Karpas-422 (cell line): ENCODE measurements at regions not wholly inside any gene's neighbourhood (a gene's known extent, or its start where the extent isn't known, plus 50 kb on each side); places are given as distances from the start of the nearest gene placed in this dataset.
"Not testable (repeated sequence)": the region's sequence is repeated elsewhere in the genome, so short reads cannot be mapped to it uniquely, and the experiment has no call there.

ENCODE experiments used
- DNase-seq: peaks from one replicate; pipeline ENCODE4 v3.0.0-alpha.2; 2015
- H2AFZ ChIP-seq: fragments of 200-600 bp; sonication (generic); 2 replicates; pipeline ENCODE4 v1.6.1; 2014; ENCODE audit warnings: antibody characterized with exemption, low read length, mixed read lengths
- H3K27ac ChIP-seq: fragments of 200-600 bp; sonication (generic); 2 replicates; pipeline ENCODE4 v1.5.1; 2014; ENCODE audit warnings: mild to moderate bottlenecking, low read length, moderate library complexity
- H3K27me3 ChIP-seq: fragments of 200-600 bp; sonication (generic); 2 replicates; pipeline ENCODE4 v1.6.1; 2014; ENCODE audit warnings: low read length, mixed read lengths
- H3K36me3 ChIP-seq: fragments of 200-600 bp; sonication (generic); 2 replicates; pipeline ENCODE4 v1.6.1; 2014; ENCODE audit warnings: low read length, mixed read lengths; ENCODE audit not compliant: insufficient read depth
- H3K4me1 ChIP-seq: fragments of 200-600 bp; sonication (generic); 2 replicates; pipeline ENCODE4 v1.6.1; 2014; ENCODE audit warnings: mild to moderate bottlenecking, low read length, mixed read lengths
- H3K4me2 ChIP-seq: fragments of 200-600 bp; sonication (generic); 2 replicates; pipeline ENCODE4 v1.6.1; 2014; ENCODE audit warnings: low read length, low read depth, mild to moderate bottlenecking; ENCODE audit not compliant: poor library complexity, severe bottlenecking
- H3K4me3 ChIP-seq: fragments of 200-600 bp; sonication (generic); 2 replicates; pipeline ENCODE4 v1.5.1; 2014; ENCODE audit warnings: mild to moderate bottlenecking, antibody characterized with exemption, low read length, mixed read lengths
- H3K79me2 ChIP-seq: fragments of 200-600 bp; sonication (generic); 2 replicates; pipeline ENCODE4 v1.6.1; 2014; ENCODE audit warnings: mild to moderate bottlenecking, low read length, mixed read lengths
- H3K9ac ChIP-seq: fragments of 200-600 bp; sonication (generic); 2 replicates; pipeline ENCODE4 v1.6.0; 2014; ENCODE audit warnings: low read length
- H3K9me2 ChIP-seq: fragments of 200-600 bp; sonication (generic), shearing (Covaris generic); replicated peaks from 2 replicates; pipeline ENCODE4 v1.6.0; 2014; ENCODE audit warnings: mild to moderate bottlenecking, low read length, moderate library complexity; ENCODE audit not compliant: insufficient read depth
- H3K9me3 ChIP-seq: fragments of 300-700, 200-600 bp; sonication (generic); 2 replicates; pipeline ENCODE4 v1.6.1; 2014; ENCODE audit warnings: low read length, mixed read lengths
- H4K20me1 ChIP-seq: fragments of 200-600 bp; sonication (generic); 2 replicates; pipeline ENCODE4 v1.6.1; 2014; ENCODE audit warnings: mild to moderate bottlenecking, antibody characterized with exemption, low read length, low read depth; ENCODE audit not compliant: insufficient read depth

DNA sequence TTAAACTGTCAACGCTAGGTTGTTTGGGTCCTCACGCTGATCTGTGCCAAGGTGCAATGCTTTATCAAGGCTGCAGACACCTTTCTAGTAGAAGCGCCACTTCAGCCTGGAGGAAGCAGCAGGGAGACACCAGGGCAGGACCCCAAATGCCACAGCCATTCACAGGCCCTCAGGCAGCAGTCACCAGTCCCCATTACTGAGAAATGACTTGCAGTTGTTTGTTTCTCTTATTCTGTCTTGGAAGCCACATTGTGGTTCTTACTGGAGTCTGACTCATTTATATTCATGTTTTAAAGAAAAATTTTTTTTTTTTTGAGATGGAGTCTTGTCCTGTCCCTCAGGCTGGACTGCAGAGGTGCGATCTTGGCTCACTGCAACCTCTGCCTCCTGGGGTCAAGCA, 328.9 kb upstream of the ANKRD20A1 start:
- not testable (repeated sequence) for H3K27me3 ChIP-seq, DNase-seq, H3K4me1 ChIP-seq, H2AFZ ChIP-seq, H3K9me3 ChIP-seq, H3K9me2 ChIP-seq, H3K4me2 ChIP-seq, H3K36me3 ChIP-seq, H3K79me2 ChIP-seq, H4K20me1 ChIP-seq, H3K27ac ChIP-seq, H3K4me3 ChIP-seq, H3K9ac ChIP-seq

DNA sequence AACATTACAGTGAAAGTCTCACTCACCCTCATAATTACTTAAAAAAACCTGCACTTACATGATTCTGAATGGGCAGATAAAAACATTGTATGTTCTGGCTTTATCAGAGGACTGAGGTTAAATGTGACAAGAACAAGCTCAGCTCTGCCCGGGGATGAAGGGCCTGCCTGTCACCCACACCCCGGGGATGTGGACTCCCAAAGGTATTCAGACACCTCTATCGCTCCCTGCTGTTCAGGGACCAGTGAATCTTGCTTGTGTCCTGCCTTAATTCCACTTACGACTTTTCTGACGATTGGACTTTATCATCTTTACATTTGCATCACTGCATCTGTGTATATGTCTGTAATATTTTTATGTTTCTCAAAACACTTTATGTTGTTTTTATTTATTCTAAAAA, 341.8 kb upstream of the ANKRD20A1 start:
- H3K9me2 ChIP-seq, H3K9ac ChIP-seq: not testable (repeated sequence)

GRCh38 chr9:67514587-67514986, 344.1 kb upstream of the ANKRD20A1 start:
- not testable (repeated sequence) for H2AFZ ChIP-seq, H3K36me3 ChIP-seq, H3K9ac ChIP-seq, H3K4me3 ChIP-seq, H3K9me3 ChIP-seq, H4K20me1 ChIP-seq, H3K27me3 ChIP-seq, H3K9me2 ChIP-seq, H3K79me2 ChIP-seq, H3K4me2 ChIP-seq, DNase-seq, H3K27ac ChIP-seq, H3K4me1 ChIP-seq

More for the DNA sequence above, 341.8 kb upstream of the ANKRD20A1 start:
- H4K20me1 ChIP-seq, H3K27ac ChIP-seq, DNase-seq, H3K27me3 ChIP-seq, H3K36me3 ChIP-seq, H3K79me2 ChIP-seq, H3K4me3 ChIP-seq, H3K4me1 ChIP-seq, H3K4me2 ChIP-seq, H2AFZ ChIP-seq, H3K9me3 ChIP-seq: not testable (repeated sequence)

GRCh38 chr9:67503728-67504369, 354.9 kb upstream of the ANKRD20A1 start:
- H3K4me3 ChIP-seq, DNase-seq: not testable (repeated sequence)

GRCh38 chr9:67492028-67492427, 366.7 kb upstream of the ANKRD20A1 start:
- not testable (repeated sequence) for H3K27ac ChIP-seq, H3K27me3 ChIP-seq, H3K4me2 ChIP-seq, H3K9ac ChIP-seq, H3K36me3 ChIP-seq, H3K79me2 ChIP-seq, H2AFZ ChIP-seq, H3K4me1 ChIP-seq, H3K9me2 ChIP-seq, H4K20me1 ChIP-seq, H3K4me3 ChIP-seq, H3K9me3 ChIP-seq, DNase-seq

More at GRCh38 chr9:67503728-67504369, 354.9 kb upstream of the ANKRD20A1 start:
- H3K4me1 ChIP-seq, H4K20me1 ChIP-seq, H3K9ac ChIP-seq, H3K9me2 ChIP-seq, H3K79me2 ChIP-seq, H3K27ac ChIP-seq, H3K4me2 ChIP-seq, H3K9me3 ChIP-seq, H2AFZ ChIP-seq, H3K36me3 ChIP-seq, H3K27me3 ChIP-seq: not testable (repeated sequence)

DNA sequence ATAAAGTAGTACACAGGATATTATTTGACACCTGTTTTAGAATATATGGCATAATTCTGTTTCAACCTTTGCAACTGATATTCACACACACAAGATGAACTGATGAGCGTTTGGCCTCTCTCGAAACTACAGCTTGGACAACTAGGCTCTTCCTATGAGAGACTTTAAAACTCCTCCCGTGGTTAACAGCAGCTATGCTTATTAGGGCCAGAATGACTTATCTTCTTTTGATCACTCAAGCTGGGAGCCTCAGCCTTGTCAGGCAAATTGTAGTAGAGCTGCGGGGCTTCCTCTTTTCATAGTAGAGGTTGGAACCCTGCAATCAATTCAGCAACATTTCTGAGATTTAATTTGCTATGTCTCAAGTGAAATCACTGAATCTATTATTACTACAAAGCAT, 381.3 kb upstream of the ANKRD20A1 start:
- not testable (repeated sequence) for DNase-seq, H3K9ac ChIP-seq, H3K79me2 ChIP-seq, H3K27me3 ChIP-seq, H3K9me2 ChIP-seq, H3K4me1 ChIP-seq, H2AFZ ChIP-seq, H4K20me1 ChIP-seq, H3K9me3 ChIP-seq, H3K4me3 ChIP-seq, H3K36me3 ChIP-seq, H3K4me2 ChIP-seq, H3K27ac ChIP-seq

GRCh38 chr9:67470739-67471138, 388.0 kb upstream of the ANKRD20A1 start:
- H3K4me3 ChIP-seq, H3K4me1 ChIP-seq, H2AFZ ChIP-seq, H4K20me1 ChIP-seq, H3K27me3 ChIP-seq, H3K9me2 ChIP-seq, H3K4me2 ChIP-seq, H3K36me3 ChIP-seq, H3K79me2 ChIP-seq, H3K27ac ChIP-seq, H3K9ac ChIP-seq, H3K9me3 ChIP-seq, DNase-seq: not testable (repeated sequence)

GRCh38 chr9:67468326-67468725, 390.4 kb upstream of the ANKRD20A1 start:
- not testable (repeated sequence) for H3K4me1 ChIP-seq, H3K9ac ChIP-seq, H3K27ac ChIP-seq, H3K36me3 ChIP-seq, H3K4me2 ChIP-seq, H3K9me2 ChIP-seq, DNase-seq, H4K20me1 ChIP-seq, H2AFZ ChIP-seq, H3K27me3 ChIP-seq, H3K79me2 ChIP-seq, H3K4me3 ChIP-seq, H3K9me3 ChIP-seq
